PC-3 (cell line): ENCODE measurements at regions not wholly inside any gene's neighbourhood (a gene's known extent, or its start where the extent isn't known, plus 50 kb on each side); places are given as distances from the start of the nearest gene placed in this dataset.

ENCODE experiments used
- EZH2phosphoT487 ChIP-seq: fragments of 300-600 bp; sonication (generic); IDR thresholded peaks from 2 replicates; pipeline ENCODE4 v1.6.1; 2018; ENCODE audit warnings: mild to moderate bottlenecking, antibody characterized with exemption, low read length, borderline replicate concordance
- TF ChIP-seq, protein P1 (sequence below): fragments of 300-600 bp; sonication (generic); conservative IDR thresholded peaks from 2 replicates; pipeline ENCODE4 v1.5.1; 2017; ENCODE audit warnings: antibody characterized with exemption, low read depth, mild to moderate bottlenecking, low read length

DNA sequence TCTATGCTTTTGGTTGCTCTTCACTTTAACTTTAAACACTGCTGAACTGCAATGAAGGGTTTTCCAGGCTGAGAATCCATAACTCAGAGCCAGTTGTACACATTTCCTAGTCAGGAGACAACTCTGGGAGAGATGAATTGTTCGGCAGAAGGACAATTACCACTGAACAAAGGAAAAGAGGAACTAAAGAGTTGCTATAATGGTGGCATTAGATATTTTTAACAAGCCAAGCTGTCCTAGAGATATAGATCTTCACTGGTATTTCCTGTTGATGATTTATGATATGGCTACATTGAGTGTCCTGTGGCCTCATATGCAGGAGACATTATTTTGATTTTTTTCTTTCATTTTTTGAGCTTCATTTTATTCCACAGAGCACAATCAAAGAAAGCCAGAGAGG, 219.1 kb upstream of the PCSK5 start:
- TF ChIP-seq, protein P1, sequence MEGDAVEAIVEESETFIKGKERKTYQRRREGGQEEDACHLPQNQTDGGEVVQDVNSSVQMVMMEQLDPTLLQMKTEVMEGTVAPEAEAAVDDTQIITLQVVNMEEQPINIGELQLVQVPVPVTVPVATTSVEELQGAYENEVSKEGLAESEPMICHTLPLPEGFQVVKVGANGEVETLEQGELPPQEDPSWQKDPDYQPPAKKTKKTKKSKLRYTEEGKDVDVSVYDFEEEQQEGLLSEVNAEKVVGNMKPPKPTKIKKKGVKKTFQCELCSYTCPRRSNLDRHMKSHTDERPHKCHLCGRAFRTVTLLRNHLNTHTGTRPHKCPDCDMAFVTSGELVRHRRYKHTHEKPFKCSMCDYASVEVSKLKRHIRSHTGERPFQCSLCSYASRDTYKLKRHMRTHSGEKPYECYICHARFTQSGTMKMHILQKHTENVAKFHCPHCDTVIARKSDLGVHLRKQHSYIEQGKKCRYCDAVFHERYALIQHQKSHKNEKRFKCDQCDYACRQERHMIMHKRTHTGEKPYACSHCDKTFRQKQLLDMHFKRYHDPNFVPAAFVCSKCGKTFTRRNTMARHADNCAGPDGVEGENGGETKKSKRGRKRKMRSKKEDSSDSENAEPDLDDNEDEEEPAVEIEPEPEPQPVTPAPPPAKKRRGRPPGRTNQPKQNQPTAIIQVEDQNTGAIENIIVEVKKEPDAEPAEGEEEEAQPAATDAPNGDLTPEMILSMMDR, result no peak
- TF ChIP-seq EZH2phosphoT487, result no peak
